ENCODE measurements at regions not wholly inside any gene's neighbourhood (a gene's known extent, or its start where the extent isn't known, plus 50 kb on each side); places are given as distances from the start of the nearest gene placed in this dataset.

DNA sequence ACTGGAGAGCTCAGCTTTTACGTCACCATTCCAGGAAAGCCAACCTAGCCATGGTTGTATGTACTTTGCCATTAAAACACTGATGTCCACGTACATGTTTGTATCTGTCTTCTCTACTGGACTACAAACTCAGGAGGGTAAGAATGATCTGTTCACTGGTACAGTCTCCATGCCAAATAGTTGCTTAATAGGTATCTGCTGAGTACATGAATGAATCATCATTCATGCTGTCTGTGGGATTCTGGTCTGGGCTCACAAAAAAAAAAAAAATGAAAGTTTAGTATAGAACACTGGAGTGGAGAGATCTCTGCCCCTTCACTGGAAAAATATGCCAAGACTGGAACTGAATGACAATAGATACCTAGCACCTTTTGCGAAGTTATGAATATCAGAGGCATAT lies 102.6 kb upstream of the ITGA4 start:
- peak; percentile 76 for DNase-seq

DNA sequence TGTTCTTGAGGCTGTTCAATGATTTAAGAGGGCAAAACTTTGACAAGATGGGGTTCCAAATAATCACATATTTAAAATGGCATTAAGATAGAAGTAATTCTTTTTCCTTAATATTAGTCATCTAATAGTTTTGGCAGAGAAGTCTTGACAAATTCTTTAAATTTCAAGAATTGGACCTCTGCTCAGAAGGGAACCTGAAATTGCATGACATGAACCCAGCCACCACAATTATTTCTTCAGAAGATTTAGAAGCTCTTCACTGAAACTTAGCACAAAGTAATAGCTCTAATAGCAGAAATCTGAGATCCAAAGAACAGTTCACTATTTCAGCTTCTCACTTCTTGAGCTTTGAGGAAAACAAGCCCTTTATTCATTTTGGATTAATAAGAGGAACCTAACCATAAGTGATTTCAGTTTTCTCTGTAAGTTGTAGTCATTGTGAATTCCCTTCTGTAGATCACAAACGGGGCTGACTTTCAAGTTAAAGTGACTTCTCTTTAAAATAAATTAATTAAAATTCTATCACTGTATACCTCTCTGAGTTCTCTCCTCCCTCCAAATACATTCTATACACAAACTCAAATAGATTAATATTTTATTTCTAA lies 100.6 kb upstream of the ITGA4 start:
- DNase-seq = peak; percentile 8

DNA sequence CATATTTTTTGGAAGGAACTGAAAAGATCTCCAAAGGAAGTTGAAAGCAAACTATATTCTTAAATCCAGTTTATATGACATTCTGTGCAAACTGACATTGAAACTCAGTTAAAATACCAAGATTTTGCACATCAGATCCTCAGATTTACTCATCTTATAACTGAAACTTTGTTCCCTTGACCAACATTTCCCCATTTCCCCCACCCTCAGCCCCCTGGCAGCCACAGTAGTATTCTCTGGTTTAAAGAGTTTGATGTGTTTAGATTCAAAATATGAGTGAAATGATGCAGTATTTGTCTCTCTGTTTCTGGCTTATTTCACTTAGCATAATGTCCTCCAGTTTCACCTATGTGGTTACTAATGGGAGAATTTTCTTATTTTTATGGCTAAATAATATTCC lies 99.2 kb upstream of the ITGA4 start:
- DNase-seq = no peak

DNA sequence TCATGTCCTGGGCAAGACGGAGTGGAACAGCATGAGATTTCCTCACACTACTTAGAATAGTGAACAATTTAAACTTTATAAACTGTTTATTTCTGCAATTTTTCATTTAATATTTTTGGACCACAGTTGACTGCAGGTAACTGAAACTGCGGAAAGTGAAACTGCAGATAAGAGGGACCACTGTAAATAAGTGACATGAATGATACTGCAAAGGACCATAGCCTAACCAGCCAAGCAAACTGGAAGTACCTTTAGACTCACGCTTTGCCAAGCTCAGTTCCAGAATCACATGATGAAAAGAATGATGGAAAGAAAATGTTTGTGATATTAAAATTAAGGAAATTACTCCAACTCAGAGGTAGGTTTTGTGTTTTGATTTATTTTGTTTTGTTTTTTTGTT lies 94.6 kb upstream of the ITGA4 start:
- no peak for DNase-seq

DNA sequence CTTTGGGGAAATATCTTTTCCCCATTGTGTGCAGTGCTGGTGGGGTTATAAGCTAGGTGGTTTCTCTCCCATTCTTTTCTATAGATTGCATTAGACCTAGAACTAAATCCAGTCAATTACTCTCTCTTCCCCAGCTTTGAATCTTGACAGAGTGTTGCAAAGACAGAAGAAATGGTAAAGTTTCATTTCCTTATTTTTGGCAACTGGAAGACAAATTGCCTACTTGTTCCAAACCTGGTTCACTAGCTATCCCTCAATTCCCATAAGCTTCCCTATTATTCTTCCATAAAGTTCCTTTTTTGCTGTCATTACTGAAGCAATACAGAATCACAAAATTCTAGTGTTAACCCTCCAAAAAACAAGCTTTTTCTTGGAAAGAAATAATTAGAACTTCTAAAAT lies 94.0 kb upstream of the ITGA4 start:
- no peak for DNase-seq

DNA sequence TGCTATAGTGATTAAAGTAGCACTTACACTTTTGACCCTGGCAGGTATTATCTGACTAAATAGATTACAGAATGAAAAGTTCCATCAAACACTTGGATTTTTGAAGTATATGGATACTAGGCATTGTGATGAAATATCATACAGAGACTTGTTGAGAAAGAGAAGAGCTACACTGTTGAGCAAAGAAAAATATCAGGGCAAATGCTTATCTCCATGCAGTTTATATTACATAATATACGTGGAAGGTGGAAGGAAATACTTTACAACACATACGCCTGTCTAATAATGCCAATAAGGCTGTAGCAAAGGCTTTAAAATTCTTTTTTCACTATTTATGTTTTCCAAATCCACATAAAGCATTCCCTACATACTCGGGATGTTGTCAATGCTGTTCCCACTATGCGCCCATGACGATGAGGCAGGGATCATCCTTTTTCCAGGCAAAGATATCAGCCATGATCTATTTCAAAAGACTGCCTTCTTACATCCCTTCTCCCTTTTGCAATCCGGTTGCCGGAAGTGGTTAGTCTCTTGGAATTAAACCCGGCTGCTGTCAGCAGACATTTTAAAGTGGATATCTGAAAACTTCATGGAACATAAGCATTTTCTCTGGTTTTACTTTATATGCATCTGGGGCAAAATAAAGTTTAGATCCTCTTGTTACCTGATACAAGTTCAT lies 92.6 kb upstream of the ITGA4 start:
- no peak for DNase-seq

DNA sequence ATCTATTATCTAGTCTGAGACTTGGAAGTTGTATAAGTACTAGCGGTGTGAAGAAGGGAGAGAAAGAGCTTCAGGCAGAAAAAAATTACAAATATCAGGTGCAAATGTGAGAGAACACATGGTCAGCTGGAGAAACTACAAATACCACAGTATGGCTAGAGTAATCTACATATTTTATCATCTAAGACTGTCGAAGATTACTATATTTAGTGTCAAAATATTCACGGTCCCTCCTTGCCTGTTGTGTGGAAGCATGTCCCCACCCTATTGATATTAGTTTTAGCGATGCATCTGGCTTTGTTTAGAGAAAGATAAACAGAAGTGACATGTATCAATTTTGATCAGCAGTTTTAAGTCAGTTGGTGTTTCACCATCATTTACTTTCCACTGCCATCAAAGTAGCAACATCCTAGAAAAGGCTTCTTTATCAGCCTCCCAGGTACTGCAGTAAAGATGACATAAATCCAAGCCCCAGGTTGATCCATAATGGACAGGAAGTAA lies 90.5 kb upstream of the ITGA4 start:
- DNase-seq = no peak

DNA sequence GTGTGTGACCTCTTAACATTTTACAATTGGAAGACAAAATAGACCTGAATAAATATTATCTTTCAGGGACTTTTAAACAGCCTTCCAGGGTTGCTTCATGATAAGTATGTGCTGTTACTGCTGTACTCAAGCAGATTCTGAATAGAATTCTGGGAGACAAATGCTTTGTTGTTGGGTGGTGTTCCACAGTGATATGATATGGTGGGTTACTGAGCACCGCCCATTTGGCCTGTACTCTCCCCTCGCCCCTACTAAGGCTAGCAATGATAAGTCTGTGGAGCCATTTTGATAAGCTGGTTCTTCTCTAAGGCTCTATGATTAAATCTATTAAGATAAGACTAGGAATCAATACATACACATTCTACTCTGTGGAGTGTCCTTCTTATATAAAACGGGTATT lies 89.8 kb upstream of the ITGA4 start:
- DNase-seq = no peak

DNA sequence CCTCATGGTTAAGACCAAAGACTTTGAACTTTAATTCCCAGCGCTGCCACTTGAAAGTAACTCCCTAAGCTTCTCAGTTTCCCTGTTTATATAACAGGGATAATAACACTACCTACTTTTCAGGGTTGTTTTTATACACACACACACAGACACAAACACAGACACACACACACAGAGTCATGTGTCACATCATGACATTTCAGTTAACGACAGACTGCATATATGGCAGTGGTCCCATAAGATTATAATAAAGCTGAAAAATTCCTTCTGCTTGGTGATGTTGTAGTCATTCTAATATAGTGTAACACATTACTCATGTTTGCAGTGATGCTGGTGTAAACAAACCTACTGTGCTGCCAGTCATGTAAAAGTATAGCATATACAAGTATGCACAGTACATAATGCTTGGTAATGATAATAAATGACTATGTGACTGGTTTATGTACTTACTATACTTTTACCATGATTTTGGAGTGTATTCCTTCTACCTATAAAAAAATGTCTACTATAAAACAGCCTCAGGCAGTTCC lies 89.2 kb upstream of the ITGA4 start:
- DNase-seq = peak; percentile 8

DNA sequence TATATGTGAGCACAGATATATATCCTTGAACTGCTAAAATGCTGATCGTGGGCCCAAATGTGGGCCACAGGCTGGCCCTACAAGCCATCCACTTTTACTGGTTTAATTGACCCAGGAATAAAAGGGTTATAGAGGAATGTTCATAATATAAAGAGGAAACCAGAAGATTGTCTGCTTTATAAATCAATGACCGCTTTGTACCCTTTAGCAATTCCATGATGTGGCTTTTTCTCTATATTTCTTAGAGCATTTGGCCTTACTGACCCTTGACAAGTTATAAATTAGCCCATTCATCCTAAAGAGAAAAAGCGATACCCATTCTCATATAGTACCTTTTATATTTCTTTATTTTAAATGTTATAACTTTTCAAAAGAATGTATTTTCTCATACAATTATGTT lies 87.1 kb upstream of the ITGA4 start:
- no peak for DNase-seq

DNA sequence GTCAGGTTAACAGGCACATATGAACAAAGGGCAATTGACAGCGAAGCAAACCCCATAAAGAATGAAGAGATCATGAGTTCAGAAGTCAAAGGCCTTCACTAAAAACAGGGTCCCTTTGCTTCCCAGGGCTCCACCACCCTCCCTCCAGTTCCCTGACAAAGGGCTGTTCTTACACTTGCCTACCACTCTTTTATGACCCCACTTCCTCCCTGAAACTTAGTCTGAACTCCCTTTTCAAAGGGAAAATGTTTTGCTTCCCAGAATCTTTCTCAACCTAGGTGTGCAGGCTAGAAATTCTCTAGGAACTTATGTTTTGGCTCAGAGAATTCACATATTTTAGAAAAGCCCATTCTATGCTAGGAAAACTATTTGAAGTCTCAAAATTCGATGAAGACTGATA lies 86.0 kb upstream of the ITGA4 start:
- no peak for DNase-seq

DNA sequence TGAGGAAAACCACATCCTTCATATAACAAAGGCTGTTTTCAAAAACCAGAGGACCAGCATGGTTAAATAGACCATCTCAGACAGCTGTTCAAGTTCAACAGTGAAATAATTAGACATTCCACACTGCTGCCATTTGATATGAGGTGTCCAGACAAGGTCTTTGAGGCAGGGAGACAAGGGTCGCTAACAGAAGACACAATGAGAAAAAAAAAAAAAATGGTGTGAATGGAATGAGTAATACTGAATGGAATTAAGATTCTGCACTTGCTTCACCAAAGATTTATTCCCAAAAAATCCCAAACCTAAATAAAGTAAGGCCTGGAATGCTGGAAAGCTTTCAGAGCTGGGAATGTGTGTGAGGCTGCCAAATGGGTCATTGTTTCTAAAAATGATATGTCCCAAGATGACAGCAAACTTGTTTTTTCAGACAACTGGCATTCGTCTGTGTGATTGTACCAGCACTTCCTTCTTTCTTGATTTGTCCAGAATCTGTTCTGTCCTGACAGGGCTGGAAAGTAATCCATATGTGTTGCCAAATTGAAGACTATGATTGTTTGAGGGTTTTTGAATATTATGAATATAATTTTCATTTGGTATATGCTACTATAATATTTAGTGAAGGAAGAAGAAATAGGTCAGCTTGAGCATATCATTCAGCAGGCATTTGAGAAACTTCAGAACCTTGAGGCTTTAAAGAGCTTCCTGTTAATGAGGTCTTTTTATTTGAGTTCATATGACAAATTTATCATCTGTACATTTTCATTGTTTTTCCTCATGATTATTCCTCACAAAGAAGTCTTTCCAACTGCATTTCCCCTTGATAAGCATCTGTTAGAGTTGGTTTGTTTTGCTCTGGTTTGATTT lies 85.2 kb upstream of the ITGA4 start:
- peak; percentile 83 for DNase-seq

DNA sequence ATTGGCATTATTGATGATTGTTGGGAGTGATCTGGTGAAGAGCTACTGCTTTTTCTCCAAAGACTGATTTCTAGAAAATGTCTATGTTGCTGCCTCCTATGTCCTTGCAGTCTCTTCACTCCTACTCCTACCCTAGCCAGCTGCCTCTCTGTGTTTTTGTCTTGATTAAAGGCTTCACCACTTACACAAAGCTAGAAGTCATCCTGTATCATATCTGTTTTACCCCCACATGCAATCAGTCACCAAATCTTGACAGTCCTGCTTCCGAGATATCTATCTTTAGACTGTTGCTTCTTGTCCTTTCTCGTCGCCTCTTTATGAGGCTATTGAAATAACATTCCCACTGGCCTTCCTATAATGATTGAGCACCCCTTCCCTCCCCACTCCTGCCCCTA lies 84.5 kb upstream of the ITGA4 start:
- DNase-seq = no peak

DNA sequence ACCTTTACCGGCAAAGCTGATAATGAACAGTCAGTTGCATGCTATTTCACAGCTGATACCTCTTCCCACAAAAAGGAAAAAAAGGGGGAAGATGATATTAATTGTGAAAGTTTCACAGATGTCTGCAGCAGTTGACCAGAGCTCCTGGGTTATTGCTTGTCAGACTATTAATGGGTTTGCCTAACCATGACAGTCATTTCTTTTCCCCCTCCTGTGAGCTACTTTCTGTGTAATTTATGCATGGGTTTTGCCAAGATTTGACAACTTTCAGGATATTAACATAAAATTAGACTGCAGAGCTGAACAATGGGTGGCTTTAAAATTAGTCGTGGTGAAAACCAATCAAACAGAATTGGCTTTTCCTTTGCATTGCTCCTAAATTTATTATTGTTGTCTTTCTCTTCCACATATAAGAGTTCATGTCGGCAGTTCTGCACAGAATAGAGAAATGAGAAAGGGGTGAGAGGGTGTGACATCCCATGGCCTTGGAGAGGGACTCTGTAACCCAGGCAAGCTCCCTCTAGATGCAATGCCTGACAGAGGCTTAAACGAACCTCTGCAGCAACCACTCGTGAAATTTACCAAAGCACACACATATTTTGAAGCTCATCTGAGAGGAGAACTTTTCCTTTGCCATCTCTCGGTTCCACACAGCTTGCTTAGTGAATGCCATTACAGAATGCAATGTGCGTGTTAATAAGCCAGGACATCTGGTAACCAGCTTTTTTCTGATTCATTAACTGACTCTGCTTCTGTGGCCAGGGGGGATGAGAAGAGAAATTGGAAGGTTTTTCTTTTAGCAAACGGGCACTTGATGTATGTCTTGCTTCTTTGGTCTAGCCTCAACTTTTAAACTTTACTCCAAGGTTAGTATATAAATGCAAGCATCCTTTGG lies 82.2 kb upstream of the ITGA4 start:
- peak; percentile 69 for DNase-seq

DNA sequence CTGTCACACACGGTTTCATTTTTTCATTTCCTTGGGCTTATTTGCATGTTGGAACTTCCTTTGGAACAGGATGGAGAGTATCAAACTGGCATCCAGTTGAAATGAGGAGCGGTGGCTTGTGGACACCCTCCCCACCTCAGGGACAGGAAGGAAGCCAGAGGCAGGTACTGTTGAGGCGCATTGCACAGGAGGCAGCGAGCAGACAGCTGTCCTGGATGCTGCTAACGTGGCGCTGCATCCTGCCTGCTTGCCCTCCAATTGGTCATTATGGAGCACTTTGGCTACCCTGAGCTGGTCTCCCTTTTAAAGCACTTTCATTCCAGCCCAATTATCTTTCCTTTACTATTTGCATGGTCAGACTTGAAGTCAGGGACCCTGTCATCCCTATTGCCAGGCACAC lies 80.7 kb upstream of the ITGA4 start:
- DNase-seq = no peak

DNA sequence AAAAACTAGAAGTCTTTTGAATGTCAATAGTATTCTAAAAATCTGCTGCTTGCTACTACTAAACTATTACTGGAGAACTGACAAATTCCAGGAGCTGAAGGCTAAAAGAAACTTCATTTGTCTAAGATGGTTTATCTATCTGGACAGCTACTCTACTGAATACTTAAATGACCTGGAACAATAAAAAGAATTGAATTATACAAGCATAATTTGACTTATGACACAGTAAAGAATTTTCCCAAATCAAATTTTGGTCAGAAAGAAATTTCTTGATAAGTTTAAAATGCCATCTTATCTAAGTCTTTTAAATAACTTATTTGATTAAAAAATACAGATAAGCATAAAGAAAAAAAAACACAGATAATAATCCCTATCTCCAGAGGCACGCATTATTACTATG lies 80.2 kb upstream of the ITGA4 start:
- no peak for DNase-seq

DNA sequence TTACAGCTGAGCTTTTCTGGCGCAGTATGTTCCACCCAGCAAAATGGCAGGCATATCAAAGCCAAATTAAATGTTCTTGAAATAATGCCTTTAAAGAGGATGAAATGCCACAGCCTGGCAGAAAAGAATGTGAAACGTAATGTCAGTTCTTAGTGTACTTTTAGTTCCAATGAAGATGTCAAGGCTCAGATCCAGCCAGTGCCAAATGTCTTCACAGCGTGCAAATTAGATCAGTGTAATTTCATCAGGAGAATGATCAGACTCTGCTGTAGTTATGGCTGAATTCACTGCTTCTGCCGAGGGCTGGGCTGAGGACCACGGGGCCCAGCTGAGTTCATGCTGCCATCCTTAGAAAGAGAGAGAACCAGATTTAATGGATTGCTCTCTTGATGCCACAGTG lies 78.7 kb upstream of the ITGA4 start:
- no peak for DNase-seq

DNA sequence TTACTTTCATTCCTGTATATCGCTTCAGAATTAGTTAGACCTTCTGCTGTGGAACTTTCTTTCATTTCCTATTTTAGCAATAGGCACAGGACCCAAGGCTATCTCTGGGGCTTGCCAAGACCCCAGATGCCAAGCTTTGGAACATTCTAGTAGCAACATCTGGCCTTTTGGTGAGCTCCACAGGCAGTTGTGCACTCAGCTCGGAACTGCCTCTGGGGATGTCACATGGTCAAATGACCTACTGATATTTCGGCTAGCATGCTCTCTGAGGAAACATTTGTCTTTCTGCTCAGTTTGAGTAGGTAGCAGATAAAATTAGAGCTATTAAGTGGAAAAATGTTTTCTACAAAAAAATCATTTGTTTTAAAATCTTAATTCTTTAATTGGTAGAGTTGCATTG lies 76.6 kb upstream of the ITGA4 start:
- DNase-seq = no peak

DNA sequence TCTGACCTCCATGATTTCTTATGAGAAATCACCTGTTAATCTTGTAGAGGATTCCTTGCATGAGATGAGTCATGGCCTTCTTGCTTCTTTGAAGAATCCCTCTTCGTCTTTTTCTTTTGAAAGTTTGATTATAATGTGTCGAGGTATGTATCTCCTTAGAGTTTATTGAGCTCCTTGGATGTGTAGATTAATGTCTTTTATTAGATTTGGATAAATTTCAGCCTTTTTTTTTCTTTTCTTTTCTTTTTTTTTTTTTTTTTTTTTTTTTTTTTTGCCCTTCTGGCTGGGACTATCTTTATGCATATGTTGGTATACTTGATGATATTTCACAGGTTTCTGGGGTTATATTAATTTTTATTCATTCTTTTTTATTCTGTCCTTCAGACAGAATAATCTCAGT lies 72.3 kb upstream of the ITGA4 start:
- no peak for DNase-seq

DNA sequence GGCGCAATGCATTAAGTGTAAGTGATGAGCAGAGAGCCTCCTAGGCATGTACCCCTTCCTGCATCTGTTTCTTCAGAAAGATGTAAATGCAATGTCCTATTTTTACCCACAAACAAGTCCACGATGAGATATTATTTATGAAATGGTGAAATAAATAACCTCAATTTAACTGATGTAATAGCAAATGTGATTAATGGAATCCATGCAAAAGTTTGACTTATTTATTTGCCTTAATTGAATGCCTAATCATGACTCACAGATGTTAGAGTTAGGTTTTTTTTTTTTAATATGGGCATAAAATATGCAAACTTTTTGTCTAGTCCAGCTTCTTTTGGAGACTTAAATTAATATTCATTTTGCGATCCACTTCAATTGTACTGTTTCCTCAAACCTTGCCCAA lies 67.7 kb upstream of the ITGA4 start:
- DNase-seq = peak; percentile 4

DNA sequence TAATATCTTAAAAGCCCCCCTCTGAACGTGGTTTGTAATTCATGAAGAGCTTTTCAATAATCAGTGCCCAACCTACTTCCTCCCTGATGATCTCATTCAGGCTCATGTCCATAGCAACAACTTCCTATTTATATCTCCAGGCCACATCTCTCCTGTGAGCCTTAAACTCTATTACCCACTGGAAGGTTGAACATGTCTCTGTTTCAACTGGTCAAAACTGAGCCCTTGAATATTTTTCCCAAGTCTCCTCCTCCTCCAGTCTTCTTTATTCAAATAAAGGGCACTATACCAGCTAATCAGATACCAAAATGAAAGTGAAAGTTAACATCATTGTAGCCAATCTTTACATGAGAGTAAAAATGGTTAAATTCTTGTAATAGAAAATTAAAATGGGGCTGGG lies 63.7 kb upstream of the ITGA4 start:
- DNase-seq = peak; percentile 68

DNA sequence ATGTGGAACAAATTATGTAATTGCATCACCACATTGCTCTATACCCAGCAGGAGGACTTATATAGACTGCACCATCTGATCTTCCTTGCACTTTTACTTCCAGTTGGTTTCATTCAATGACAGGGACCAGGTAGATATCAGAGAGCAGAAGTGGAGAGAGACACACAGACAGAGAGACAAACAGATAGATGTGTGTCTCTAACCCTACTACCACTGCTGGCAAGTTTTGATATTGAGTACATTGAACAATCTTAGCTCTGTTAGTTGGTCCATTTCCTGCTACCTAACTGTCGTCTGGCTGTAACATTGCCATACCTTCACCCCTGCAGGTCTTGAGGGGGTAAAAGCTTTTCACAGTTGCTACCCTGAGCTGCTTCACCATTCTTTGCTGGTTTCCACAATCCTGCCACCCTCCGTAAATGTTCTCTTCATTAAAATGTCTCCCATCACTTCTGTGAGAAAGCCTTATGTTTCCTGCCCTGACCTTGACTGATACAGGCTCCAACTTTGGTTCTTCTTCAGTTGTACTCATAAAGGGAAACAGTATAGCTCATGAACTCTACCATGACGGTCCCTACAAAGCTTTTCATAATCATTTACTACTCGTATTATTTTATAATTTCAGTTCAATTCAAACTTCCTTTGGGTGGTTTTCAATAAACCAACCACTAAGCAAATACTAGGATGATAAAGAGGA lies 62.3 kb upstream of the ITGA4 start:
- no peak for DNase-seq
